H1 (cell line): ENCODE measurements at regions not wholly inside any gene's neighbourhood (a gene's known extent, or its start where the extent isn't known, plus 50 kb on each side); places are given as distances from the start of the nearest gene placed in this dataset.

Source experiments
- CTCF ChIA-PET: fragments of 300-600 bp; sonication (Branson Sonifier 250); formaldehyde crosslinking; loops from one replicate; lab custom pipeline; 2021; ENCODE audit not compliant: partially characterized antibody; lab: Charles Lee
- POLR2A ChIA-PET: fragments of 300-600 bp; sonication (Branson Sonifier 250); formaldehyde crosslinking; loops from one replicate; lab custom pipeline; 2021; ENCODE audit warnings: inconsistent platforms; ENCODE audit not compliant: partially characterized antibody; lab: Charles Lee
- DNase-seq, 2 experiments: peaks; one replicate each; pipeline versions ENCODE4 v3.0.0 to v3.0.0-alpha.2; 2010 to 2022; ENCODE audit warnings: low spot score in 2 of 2, low read depth in 1 of 2, mixed read lengths in 1 of 2
- FAIRE-seq: peaks from 2 replicates; lab custom pipeline; 2011; peaks lifted over from hg19 to GRCh38; lab: Jason Lieb, UNC
- H2AFZ ChIP-seq: 2 replicates; pipeline ENCODE4 v1.8.1; 2012; ENCODE audit warnings: low read length, inconsistent platforms
- H2AK5ac ChIP-seq: 2 replicates; pipeline ENCODE4 v1.6.1; 2013; ENCODE audit warnings: low read depth, low read length
- H2BK120ac ChIP-seq: replicated peaks from 2 replicates; pipeline ENCODE3; 2013; ENCODE audit warnings: low read depth, low read length, inconsistent platforms
- H2BK12ac ChIP-seq: 2 replicates; pipeline ENCODE4 v1.6.1; 2013; ENCODE audit warnings: low read depth, low read length
- H2BK15ac ChIP-seq: 2 replicates; pipeline ENCODE4 v1.6.1; 2013; ENCODE audit warnings: low read length
- H2BK20ac ChIP-seq: 2 replicates; pipeline ENCODE4 v1.6.1; 2013; ENCODE audit warnings: low read length
- H2BK5ac ChIP-seq: 2 replicates; pipeline ENCODE4 v1.6.1; 2013; ENCODE audit warnings: low read depth, low read length
- H3K14ac ChIP-seq: 2 replicates; pipeline ENCODE4 v1.6.1; 2013; ENCODE audit warnings: inconsistent platforms; ENCODE audit not compliant: insufficient read length
- H3K18ac ChIP-seq: 2 replicates; pipeline ENCODE4 v1.6.1; 2013; ENCODE audit warnings: low read length; ENCODE audit errors: extremely low read depth
- H3K23ac ChIP-seq: 2 replicates; pipeline ENCODE4 v1.6.1; 2013; ENCODE audit warnings: inconsistent platforms; ENCODE audit not compliant: insufficient read length
- H3K23me2 ChIP-seq: 2 replicates; pipeline ENCODE4 v1.6.1; 2013; ENCODE audit warnings: low read depth, low read length
- H3K27ac ChIP-seq: 2 replicates; pipeline ENCODE4 v1.6.1; 2011; ENCODE audit warnings: low read depth, low read length, inconsistent platforms
- H3K27me3 ChIP-seq, 4 experiments: replicated peaks in 1 of 4; 1 replicate in 1 of 4; 2 replicates in 3 of 4; pipeline versions ENCODE4 v1.6.1 to v1.8.1; 2011 to 2013; ENCODE audit warnings: low read length in 3 of 4, mild to moderate bottlenecking in 3 of 4, inconsistent platforms in 2 of 4, mixed read lengths in 2 of 4, moderate library complexity in 1 of 4; ENCODE audit not compliant: control insufficient read depth in 3 of 4, insufficient read depth in 3 of 4; ENCODE audit errors: extremely low read depth in 1 of 4
- H3K36me3 ChIP-seq, 4 experiments: 2 replicates each; pipeline versions ENCODE4 v1.6.1 to v1.8.1; 2011 to 2013; ENCODE audit warnings: mild to moderate bottlenecking in 4 of 4, low read length in 3 of 4, moderate library complexity in 2 of 4, control low read depth in 1 of 4, inconsistent platforms in 1 of 4; ENCODE audit not compliant: insufficient read depth in 4 of 4, control insufficient read depth in 2 of 4
- H3K4ac ChIP-seq: replicated peaks from 2 replicates; pipeline ENCODE3; 2013; ENCODE audit warnings: low read length, low read depth, mixed read lengths, inconsistent platforms; ENCODE audit not compliant: insufficient read length
- H3K4me1 ChIP-seq, 4 experiments: replicated peaks in 1 of 4; 1 replicate in 1 of 4; 2 replicates in 3 of 4; pipeline versions ENCODE4 v1.6.1 to v1.8.1; 2011 to 2013; ENCODE audit warnings: low read length in 3 of 4, inconsistent platforms in 2 of 4, mixed read lengths in 1 of 4; ENCODE audit not compliant: insufficient read depth in 4 of 4, control insufficient read depth in 3 of 4
- H3K4me2 ChIP-seq, 2 experiments: 2 replicates each; pipeline versions ENCODE4 v1.6.1 to v1.8.1; 2011 to 2013; ENCODE audit warnings: low read depth in 2 of 2, low read length in 2 of 2, control low read depth in 1 of 2, inconsistent platforms in 1 of 2, mild to moderate bottlenecking in 1 of 2; ENCODE audit not compliant: insufficient read depth in 1 of 2
- H3K4me3 ChIP-seq, 4 experiments: fragments of 200-600, 300-600 bp in 1 of 4; sonication (generic), shearing (Covaris generic), sonication (Bioruptor Twin) in 1 of 4; 2 replicates each; pipeline versions ENCODE4 v1.5.1 to v1.8.1; 2011 to 2016; ENCODE audit warnings: low read length in 4 of 4, low read depth in 3 of 4, control low read depth in 2 of 4, inconsistent platforms in 2 of 4, mild to moderate bottlenecking in 2 of 4, mixed read lengths in 1 of 4, moderate library complexity in 1 of 4; ENCODE audit not compliant: insufficient read depth in 2 of 4; ENCODE audit errors: extremely low read depth in 1 of 4
- H3K56ac ChIP-seq: replicated peaks from 2 replicates; pipeline ENCODE3; 2013; ENCODE audit warnings: low read depth, mild to moderate bottlenecking, mixed read lengths, low read length, inconsistent platforms; ENCODE audit not compliant: insufficient read length
- H3K79me1 ChIP-seq: 2 replicates; pipeline ENCODE4 v1.6.1; 2013; ENCODE audit warnings: low read depth, low read length, control low read depth
- H3K79me2 ChIP-seq, 2 experiments: 2 replicates each; pipeline versions ENCODE4 v1.6.1 to v1.8.1; 2012 to 2013; ENCODE audit warnings: low read length in 2 of 2, mild to moderate bottlenecking in 2 of 2, inconsistent platforms in 1 of 2; ENCODE audit not compliant: insufficient read depth in 2 of 2, control insufficient read depth in 1 of 2
- H3K9ac ChIP-seq, 4 experiments: replicated peaks in 1 of 4; 1 replicate in 1 of 4; 2 replicates in 3 of 4; pipeline versions ENCODE4 v1.6.1 to v1.8.1; 2011 to 2013; ENCODE audit warnings: low read depth in 3 of 4, low read length in 3 of 4, control low read depth in 2 of 4, mild to moderate bottlenecking in 2 of 4, moderate library complexity in 2 of 4, inconsistent platforms in 1 of 4; ENCODE audit errors: extremely low read depth in 1 of 4
- H3K9me3 ChIP-seq, 2 experiments: 2 replicates each; pipeline versions ENCODE4 v1.6.1 to v1.8.1; 2012 to 2013; ENCODE audit warnings: mild to moderate bottlenecking in 2 of 2, moderate library complexity in 2 of 2, control low read depth in 1 of 2, inconsistent platforms in 1 of 2, low read depth in 1 of 2, low read length in 1 of 2, mixed read lengths in 1 of 2; ENCODE audit not compliant: insufficient read depth in 2 of 2
- H4K20me1 ChIP-seq, 2 experiments: replicated peaks in 1 of 2; 2 replicates each; pipeline versions ENCODE3 to v1.8.1; 2011 to 2013; ENCODE audit warnings: inconsistent platforms in 2 of 2, low read length in 2 of 2, mild to moderate bottlenecking in 1 of 2; ENCODE audit not compliant: insufficient read depth in 2 of 2, control insufficient read depth in 1 of 2
- H4K5ac ChIP-seq: 2 replicates; pipeline ENCODE4 v1.6.1; 2013; ENCODE audit warnings: low read length, low read depth, mixed read lengths, inconsistent platforms; ENCODE audit not compliant: insufficient read length
- H4K8ac ChIP-seq: 2 replicates; pipeline ENCODE4 v1.8.0; 2013; ENCODE audit warnings: mild to moderate bottlenecking, moderate library complexity, low read length, inconsistent platforms; ENCODE audit not compliant: insufficient read depth; ENCODE audit errors: extremely low read depth
- H4K91ac ChIP-seq: replicated peaks from 2 replicates; pipeline ENCODE3; 2013; ENCODE audit warnings: low read length, mixed read lengths, inconsistent platforms; ENCODE audit not compliant: insufficient read length
- ATF3 ChIP-seq: IDR thresholded peaks from 2 replicates; pipeline ENCODE4 v1.6.1; 2011; ENCODE audit warnings: low read depth, mild to moderate bottlenecking, low read length; ENCODE audit not compliant: insufficient read depth
- BRCA1 ChIP-seq: IDR thresholded peaks from 2 replicates; pipeline ENCODE4 v1.6.1; 2012; ENCODE audit warnings: low read depth, low read length, improper control_type of control experiment
- EGR1 ChIP-seq: IDR thresholded peaks from 2 replicates; pipeline ENCODE4 v1.6.1; 2011; ENCODE audit warnings: low read depth, low read length, borderline replicate concordance
- GABPA ChIP-seq: IDR thresholded peaks from 2 replicates; pipeline ENCODE4 v1.6.1; 2011; ENCODE audit warnings: mild to moderate bottlenecking, low read length, moderate library complexity, borderline replicate concordance; ENCODE audit not compliant: insufficient read depth
- HDAC6 ChIP-seq: IDR thresholded peaks from one replicate; pipeline ENCODE4 v1.7.1; 2012; ENCODE audit warnings: low read depth, mild to moderate bottlenecking, inconsistent platforms, low read length, moderate library complexity
- JUND ChIP-seq: IDR thresholded peaks from 2 replicates; pipeline ENCODE4 v1.6.1; 2011; ENCODE audit warnings: mild to moderate bottlenecking, improper control_type of control experiment, low read length
- NRF1 ChIP-seq: IDR thresholded peaks from 2 replicates; pipeline ENCODE4 v1.6.1; 2011; ENCODE audit warnings: mild to moderate bottlenecking, low read depth, low read length, improper control_type of control experiment
- SIN3A ChIP-seq, 2 experiments: IDR thresholded peaks in 1 of 2; conservative IDR thresholded peaks in 1 of 2; 2 replicates each; pipeline ENCODE4 v1.6.1; 2011 to 2012; ENCODE audit warnings: low read length in 2 of 2, improper control_type of control experiment in 1 of 2, low read depth in 1 of 2, mild to moderate bottlenecking in 1 of 2
- SIRT6 ChIP-seq: IDR thresholded peaks from one replicate; pipeline ENCODE4 v1.7.1; 2012; ENCODE audit warnings: low read length, inconsistent platforms
- SP2 ChIP-seq: IDR thresholded peaks from 2 replicates; pipeline ENCODE4 v1.6.1; 2012; ENCODE audit warnings: mild to moderate bottlenecking, low read length, inconsistent platforms
- USF2 ChIP-seq: IDR thresholded peaks from 2 replicates; pipeline ENCODE4 v1.6.1; 2011; ENCODE audit warnings: low read length, improper control_type of control experiment
- YY1 ChIP-seq: IDR thresholded peaks from 2 replicates; pipeline ENCODE4 v1.6.1; 2011; ENCODE audit warnings: low read depth, mild to moderate bottlenecking, low read length
- WGBS, 2 experiments: shearing (Covaris generic) in 1 of 2; methylation state at CpG; one replicate each; pipeline versions ENCODE4 v1.1.6 to v1.1.7; 2013 to 2015; ENCODE audit warnings: low lambda C conversion rate in 2 of 2, mixed read lengths in 2 of 2, inconsistent platforms in 1 of 2, low coverage in 1 of 2, missing lambda C conversion rate in 1 of 2; ENCODE audit not compliant: insufficient replicate concordance in 2 of 2, insufficient coverage in 1 of 2, insufficient read length in 1 of 2; ENCODE audit errors: extremely low coverage in 1 of 2, missing lambda C conversion rate in 1 of 2; 5-methylcytosine and 5-hydroxymethylcytosine counted together

DNA sequence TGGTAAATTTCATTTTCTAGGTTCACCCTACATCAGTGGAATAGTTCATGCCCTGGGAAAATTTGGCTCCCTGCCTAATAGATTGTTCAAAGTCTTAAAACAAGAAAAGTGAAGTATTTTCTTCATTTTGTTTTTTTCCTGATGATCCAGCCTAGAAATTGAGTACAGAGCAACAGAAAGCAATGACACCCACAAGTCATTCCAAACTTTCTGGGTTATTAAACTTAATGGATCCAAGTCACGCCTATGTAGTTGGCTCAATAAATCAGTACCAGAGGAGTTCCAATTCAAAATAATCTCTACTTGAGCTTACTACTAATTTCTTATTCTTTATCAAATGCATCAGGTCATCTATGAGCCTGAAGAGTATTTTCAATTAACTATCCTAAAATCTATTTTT, 937.6 kb upstream of the SLIT2 start:
- no peak for FAIRE-seq
- Histone ChIP-seq H2BK5ac (no peak overlapping the region), H3K18ac (no peak overlapping the region), H2BK12ac (no peak overlapping the region), H3K9ac (no peak overlapping the region), H2BK120ac (no peak overlapping the region), H2BK15ac (no peak overlapping the region), H3K79me2 (no peaks in the 10 kb centered on the region), H2AFZ (no peak overlapping the region), H3K9me3 (no peaks in the 10 kb centered on the region), H4K5ac (no peak overlapping the region), H4K20me1 (no peaks in the 10 kb centered on the region), H4K91ac (no peak overlapping the region), H3K4me1 (peaks cover 0 to under 1% (median 0%) of the 10 kb centered on the region in 4 experiments; a peak in 2 of 7 replicates), H3K14ac (no peak overlapping the region), H3K4me2 (no peak overlapping the region), H3K27ac (no peak overlapping the region), H3K27me3 (peaks cover 0 to 1% (median 0%) of the 10 kb centered on the region in 4 experiments; a peak in 1 of 7 replicates), H3K56ac (no peak overlapping the region), H3K4me3 (no peak overlapping the region), H3K4ac (no peak overlapping the region), H2AK5ac (no peak overlapping the region), H4K8ac (no peak overlapping the region), H3K23me2 (no peaks in the 10 kb centered on the region)
- no peak for DNase-seq
- ChIA-PET CTCF (no interaction called here), POLR2A (no interaction called here)
- WGBS, 2 experiments: 95% methylated on average over 1 of the region's 1 CpG; no CpG with 5 or more reads in 1 of the 2 experiments
- TF ChIP-seq BRCA1 (no peak), HDAC6 (no peak), SIRT6 (no peak), JUND (no peak), YY1 (no peak), EGR1 (no peak), SIN3A (conservative IDR thresholded peaks at IDR 0.05 in 1 of 2, IDR thresholded peaks at IDR 0.05 in 1 of 2; ENCODE audit: low read depth in 1 of 2, low read length in 2 of 2) (no peak), NRF1 (no peak), USF2 (no peak), GABPA (no peak), SP2 (no peak), ATF3 (no peak)
- TF ChIP-seq, all 59 proteins: peak for 0
- H3K79me1 ChIP-seq: no peaks in the 10 kb centered on the region
- no peaks in the 10 kb centered on the region for H3K36me3 ChIP-seq
- H2BK20ac ChIP-seq: no peak overlapping the region
- H3K23ac ChIP-seq: no peak overlapping the region
